GM12878 (cell line): ENCODE measurements at regions not wholly inside any gene's neighbourhood (a gene's known extent, or its start where the extent isn't known, plus 50 kb on each side); places are given as distances from the start of the nearest gene placed in this dataset.
"Not testable (repeated sequence)": the region's sequence is repeated elsewhere in the genome, so short reads cannot be mapped to it uniquely, and the experiment has no call there.

Source experiments
- CTCF ChIP-seq, 3 experiments: IDR thresholded peaks in 2 of 3; conservative IDR thresholded peaks in 1 of 3; 2 replicates each; pipeline ENCODE4 v1.5.1; 2011; ENCODE audit warnings: low read depth in 3 of 3, low read length in 3 of 3, mild to moderate bottlenecking in 3 of 3, control low read depth in 2 of 3, moderate library complexity in 2 of 3, inconsistent platforms in 1 of 3, mixed read lengths in 1 of 3; ENCODE audit not compliant: control insufficient read depth in 2 of 3, insufficient read depth in 1 of 3; ENCODE audit errors: extremely low read depth in 1 of 3
- EP300 ChIP-seq, 2 experiments: fragments of 150-350 bp in 1 of 2; IDR thresholded peaks; 2 replicates each; pipeline ENCODE4 v1.6.1; 2011 to 2012; ENCODE audit warnings: low read depth in 2 of 2, low read length in 2 of 2, borderline replicate concordance in 1 of 2, improper control_type of control experiment in 1 of 2, inconsistent platforms in 1 of 2; ENCODE audit not compliant: control insufficient read depth in 1 of 2
- RAD21 ChIP-seq: IDR thresholded peaks from 2 replicates; pipeline ENCODE4 v1.6.1; 2011; ENCODE audit warnings: mild to moderate bottlenecking, low read depth, low read length, moderate library complexity; ENCODE audit not compliant: insufficient read depth
- REST ChIP-seq: IDR thresholded peaks from 2 replicates; pipeline ENCODE4 v1.6.1; 2012; ENCODE audit warnings: mild to moderate bottlenecking, low read depth, low read length

GRCh38 chr16:55075208-55075607 is 144.5 kb downstream of the IRX5 start:
- not testable (repeated sequence) for TF ChIP-seq RAD21; CTCF (IDR thresholded peaks at IDR 0.05 in 2 of 3, conservative IDR thresholded peaks at IDR 0.05 in 1 of 3; ENCODE audit: control insufficient read depth in 2 of 3, extremely low read depth in 1 of 3, insufficient read depth in 1 of 3, low read depth in 3 of 3, low read length in 3 of 3); EP300 (IDR thresholded peaks at IDR 0.05; ENCODE audit: borderline replicate concordance in 1 of 2, control insufficient read depth in 1 of 2, low read depth in 2 of 2, low read length in 2 of 2); REST
